ENCODE measurements at regions not wholly inside any gene's neighbourhood (a gene's known extent, or its start where the extent isn't known, plus 50 kb on each side); places are given as distances from the start of the nearest gene placed in this dataset.

DNA sequence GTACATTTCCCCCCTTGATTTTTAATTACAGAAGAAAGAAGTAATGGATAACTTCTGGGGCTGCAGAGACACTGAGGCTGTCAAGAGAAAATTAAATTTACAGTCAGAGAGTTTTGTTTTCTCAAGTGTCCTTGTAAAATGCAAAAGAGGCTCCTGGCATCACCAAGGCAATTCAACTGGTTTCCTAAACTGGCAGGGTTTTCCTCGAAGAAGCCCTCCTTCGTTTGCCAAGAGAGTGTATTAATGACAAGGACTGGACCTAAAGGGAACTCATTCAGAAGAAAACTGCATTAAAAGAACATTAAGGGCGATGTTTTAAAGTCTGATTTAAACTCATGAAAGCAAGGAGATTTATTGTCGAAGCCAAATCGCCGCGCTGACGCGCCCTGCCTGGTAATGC, 476.9 kb downstream of the ZSWIM6 start:
- TF ChIP-seq, protein P1, sequence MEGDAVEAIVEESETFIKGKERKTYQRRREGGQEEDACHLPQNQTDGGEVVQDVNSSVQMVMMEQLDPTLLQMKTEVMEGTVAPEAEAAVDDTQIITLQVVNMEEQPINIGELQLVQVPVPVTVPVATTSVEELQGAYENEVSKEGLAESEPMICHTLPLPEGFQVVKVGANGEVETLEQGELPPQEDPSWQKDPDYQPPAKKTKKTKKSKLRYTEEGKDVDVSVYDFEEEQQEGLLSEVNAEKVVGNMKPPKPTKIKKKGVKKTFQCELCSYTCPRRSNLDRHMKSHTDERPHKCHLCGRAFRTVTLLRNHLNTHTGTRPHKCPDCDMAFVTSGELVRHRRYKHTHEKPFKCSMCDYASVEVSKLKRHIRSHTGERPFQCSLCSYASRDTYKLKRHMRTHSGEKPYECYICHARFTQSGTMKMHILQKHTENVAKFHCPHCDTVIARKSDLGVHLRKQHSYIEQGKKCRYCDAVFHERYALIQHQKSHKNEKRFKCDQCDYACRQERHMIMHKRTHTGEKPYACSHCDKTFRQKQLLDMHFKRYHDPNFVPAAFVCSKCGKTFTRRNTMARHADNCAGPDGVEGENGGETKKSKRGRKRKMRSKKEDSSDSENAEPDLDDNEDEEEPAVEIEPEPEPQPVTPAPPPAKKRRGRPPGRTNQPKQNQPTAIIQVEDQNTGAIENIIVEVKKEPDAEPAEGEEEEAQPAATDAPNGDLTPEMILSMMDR (IDR thresholded peaks at IDR 0.05) = no peak
- TF ChIP-seq POLR2A (IDR thresholded peaks at IDR 0.05) = no peak

Data from body of pancreas (tissue), 4 donors.